Liver (tissue), 8 donors: ENCODE measurements at regions not wholly inside any gene's neighbourhood (a gene's known extent, or its start where the extent isn't known, plus 50 kb on each side); places are given as distances from the start of the nearest gene placed in this dataset.

Experiments used
- DNase-seq: peaks from one replicate; pipeline ENCODE4 v3.0.0-alpha.2; 2017; ENCODE audit warnings: low spot score
- H3K27ac ChIP-seq, 2 donors: one replicate each; pipeline ENCODE4 v1.7.0; 2013; ENCODE audit warnings: inconsistent platforms in 2 of 2, low read length in 2 of 2, control low read depth in 1 of 2, low read depth in 1 of 2, mild to moderate bottlenecking in 1 of 2
- H3K27me3 ChIP-seq, 4 donors: one replicate each; pipeline versions ENCODE4 v1.6.1 to v1.7.0; 2013; ENCODE audit warnings: low read length in 3 of 4, inconsistent platforms in 1 of 4, mild to moderate bottlenecking in 1 of 4, moderate library complexity in 1 of 4; ENCODE audit not compliant: control insufficient read depth in 4 of 4, insufficient read depth in 4 of 4
- H3K36me3 ChIP-seq, 4 donors: one replicate each; pipeline versions ENCODE4 v1.6.1 to v1.7.0; 2013; ENCODE audit warnings: low read length in 3 of 4, mild to moderate bottlenecking in 3 of 4, low read depth in 1 of 4, moderate library complexity in 1 of 4; ENCODE audit not compliant: control insufficient read depth in 4 of 4, insufficient read depth in 3 of 4
- H3K4me1 ChIP-seq, 4 donors: one replicate each; pipeline versions ENCODE4 v1.6.1 to v1.7.0; 2013; ENCODE audit warnings: low read length in 3 of 4, mild to moderate bottlenecking in 3 of 4, moderate library complexity in 1 of 4; ENCODE audit not compliant: control insufficient read depth in 4 of 4, insufficient read depth in 4 of 4
- H3K4me3 ChIP-seq, 3 donors: one replicate each; pipeline versions ENCODE4 v1.6.1 to v1.7.0; 2013; ENCODE audit warnings: low read length in 3 of 3, control low read depth in 1 of 3, low read depth in 1 of 3, mild to moderate bottlenecking in 1 of 3
- H3K9ac ChIP-seq, 2 donors: one replicate each; pipeline ENCODE4 v1.7.0; 2013; ENCODE audit warnings: low read length in 2 of 2, mild to moderate bottlenecking in 2 of 2, moderate library complexity in 2 of 2, control low read depth in 1 of 2, low read depth in 1 of 2
- H3K9me3 ChIP-seq, 4 donors: one replicate each; pipeline versions ENCODE4 v1.6.1 to v1.7.0; 2013; ENCODE audit warnings: low read length in 3 of 4; ENCODE audit not compliant: control insufficient read depth in 4 of 4
- ATF3 ChIP-seq: IDR thresholded peaks from 2 replicates; pipeline ENCODE4 v1.6.1; 2016; ENCODE audit warnings: antibody characterized with exemption
- CTCF ChIP-seq: fragments of 150-350 bp; IDR thresholded peaks from 2 replicates; pipeline ENCODE4 v1.5.1; 2017; ENCODE audit warnings: improper control_type of control experiment, low read depth, low read length; ENCODE audit not compliant: missing input control
- EGR1 ChIP-seq, 2 donors: IDR thresholded peaks; 2 replicates each; pipeline ENCODE4 v1.6.1; 2016 to 2018; ENCODE audit warnings: antibody characterized with exemption in 2 of 2, low read depth in 2 of 2
- FOXA1 ChIP-seq: IDR thresholded peaks from 2 replicates; pipeline ENCODE4 v1.6.1; 2016; ENCODE audit warnings: antibody characterized with exemption
- FOXA2 ChIP-seq: IDR thresholded peaks from 2 replicates; pipeline ENCODE4 v1.6.1; 2016; ENCODE audit warnings: antibody characterized with exemption
- GABPA ChIP-seq, 2 donors: IDR thresholded peaks in 1 of 2; conservative IDR thresholded peaks in 1 of 2; 2 replicates each; pipeline ENCODE4 v1.6.1; 2016; ENCODE audit warnings: antibody characterized with exemption in 2 of 2, mild to moderate bottlenecking in 1 of 2, moderate library complexity in 1 of 2
- HNF4A ChIP-seq, 2 donors: conservative IDR thresholded peaks; 2 replicates each; pipeline ENCODE4 v1.6.1; 2016; ENCODE audit warnings: antibody characterized with exemption in 2 of 2, mild to moderate bottlenecking in 2 of 2
- HNF4G ChIP-seq: IDR thresholded peaks from 2 replicates; pipeline ENCODE4 v1.6.1; 2016; ENCODE audit warnings: antibody characterized with exemption
- JUND ChIP-seq, 2 donors: IDR thresholded peaks; 2 replicates each; pipeline ENCODE4 v1.6.1; 2016; ENCODE audit warnings: antibody characterized with exemption in 2 of 2
- MAX ChIP-seq: IDR thresholded peaks from 2 replicates; pipeline ENCODE4 v1.6.1; 2016; ENCODE audit warnings: antibody characterized with exemption
- NR2F2 ChIP-seq: IDR thresholded peaks from 2 replicates; pipeline ENCODE4 v1.6.1; 2016; ENCODE audit warnings: antibody characterized with exemption
- RAD21 ChIP-seq, 2 donors: IDR thresholded peaks; 2 replicates each; pipeline ENCODE4 v1.6.1; 2016; ENCODE audit warnings: antibody characterized with exemption in 2 of 2, mild to moderate bottlenecking in 2 of 2
- REST ChIP-seq: IDR thresholded peaks from 2 replicates; pipeline ENCODE4 v1.6.1; 2016; ENCODE audit warnings: antibody characterized with exemption, mild to moderate bottlenecking
- RXRA ChIP-seq, 2 donors: IDR thresholded peaks; 2 replicates each; pipeline ENCODE4 v1.6.1; 2017 to 2018; ENCODE audit warnings: antibody characterized with exemption in 2 of 2, mild to moderate bottlenecking in 1 of 2
- SP1 ChIP-seq: IDR thresholded peaks from 2 replicates; pipeline ENCODE4 v1.6.1; 2018; ENCODE audit warnings: antibody characterized with exemption, mild to moderate bottlenecking
- TAF1 ChIP-seq: conservative IDR thresholded peaks from 2 replicates; pipeline ENCODE4 v1.6.1; 2016; ENCODE audit warnings: antibody characterized with exemption, mild to moderate bottlenecking
- YY1 ChIP-seq: IDR thresholded peaks from 2 replicates; pipeline ENCODE4 v1.6.1; 2016; ENCODE audit warnings: antibody characterized with exemption, mild to moderate bottlenecking
- ZBTB33 ChIP-seq: IDR thresholded peaks from 2 replicates; pipeline ENCODE4 v1.6.1; 2016; ENCODE audit warnings: antibody characterized with exemption
- WGBS: extraction: QIAGEN DNeasy Blood & Tissue Kit; methylation state at CpG from one replicate; pipeline ENCODE4 v1.1.7; 2013; 5-methylcytosine and 5-hydroxymethylcytosine counted together
- donor health status: healthy.
- donor health status: healthy.
- donor health status: healthy.
- donor health status: healthy.
- donor health status: healthy.

- Histone ChIP-seq H3K9me3 (no peaks in the 10 kb centered on the region), H3K4me1 (no peaks in the 10 kb centered on the region), H3K4me3 (no peak overlapping the region), H3K27me3 (peaks cover 0 to 3% (median 0%) of the 10 kb centered on the region in 4 donors), H3K27ac (no peak overlapping the region), H3K36me3 (no peaks in the 10 kb centered on the region), H3K9ac (no peak overlapping the region)
- no peak for DNase-seq
- WGBS: 68% methylated on average over 5 of the region's 5 CpGs
- TF ChIP-seq FOXA1 (no peak), ZBTB33 (no peak), HNF4A (conservative IDR thresholded peaks at IDR 0.05) (no peak), MAX (no peak), JUND (IDR thresholded peaks at IDR 0.05) (no peak)
These were observed 137.8 kb downstream of the SOD2 start for GRCh38 chr6:159555082-159555875.

GRCh38 chr6:159541296-159541695, 151.7 kb downstream of the SOD2 start:
- Histone ChIP-seq H3K27ac (no peak overlapping the region), H3K36me3 (no peaks in the 10 kb centered on the region), H3K9ac (no peak overlapping the region), H3K4me3 (no peak overlapping the region), H3K9me3 (no peaks in the 10 kb centered on the region), H3K4me1 (no peaks in the 10 kb centered on the region), H3K27me3 (peaks cover 0 to 9% (median 0%) of the 10 kb centered on the region in 4 donors)
- WGBS: 72% methylated on average over 2 of the region's 2 CpGs
- TF ChIP-seq HNF4G (no peak), MAX (no peak), JUND (IDR thresholded peaks at IDR 0.05) (no peak), FOXA2 (no peak), RAD21 (IDR thresholded peaks at IDR 0.05) (no peak), SP1 (no peak), FOXA1 (no peak), YY1 (no peak), RXRA (IDR thresholded peaks at IDR 0.05) (no peak), HNF4A (conservative IDR thresholded peaks at IDR 0.05) (no peak), EGR1 (IDR thresholded peaks at IDR 0.05; ENCODE audit: low read depth in 2 of 2) (no peak), TAF1 (no peak)
- DNase-seq: no peak

GRCh38 chr6:159540883-159541282, 152.2 kb downstream of the SOD2 start:
- H3K27ac ChIP-seq: no peak overlapping the region
- no peaks in the 10 kb centered on the region for H3K36me3 ChIP-seq
- H3K9ac ChIP-seq: no peak overlapping the region
- H3K9me3 ChIP-seq: no peaks in the 10 kb centered on the region
- H3K4me3 ChIP-seq: no peak overlapping the region
- H3K4me1 ChIP-seq: no peaks in the 10 kb centered on the region
- no peak for DNase-seq
- WGBS: 77% methylated on average over 6 of the region's 6 CpGs
- peaks cover 0 to 9% (median 0%) of the 10 kb centered on the region in 4 donors for H3K27me3 ChIP-seq
- TF ChIP-seq MAX: no peak
- no peak for TF ChIP-seq REST
- no peak for TF ChIP-seq GABPA (IDR thresholded peaks at IDR 0.05 in 1 of 2, conservative IDR thresholded peaks at IDR 0.05 in 1 of 2)
- no peak for TF ChIP-seq CTCF
- TF ChIP-seq TAF1: no peak
- TF ChIP-seq FOXA1: no peak
- no peak for TF ChIP-seq NR2F2
- TF ChIP-seq HNF4G: no peak
- TF ChIP-seq YY1: no peak
- no peak for TF ChIP-seq RAD21 (IDR thresholded peaks at IDR 0.05)
- no peak for TF ChIP-seq EGR1 (IDR thresholded peaks at IDR 0.05; ENCODE audit: low read depth in 2 of 2)
- no peak for TF ChIP-seq HNF4A (conservative IDR thresholded peaks at IDR 0.05)
- TF ChIP-seq FOXA2: no peak
- no peak for TF ChIP-seq JUND (IDR thresholded peaks at IDR 0.05)
- no peak for TF ChIP-seq ATF3
